WERI-Rb-1 (cell line): ENCODE measurements at regions not wholly inside any gene's neighbourhood (a gene's known extent, or its start where the extent isn't known, plus 50 kb on each side); places are given as distances from the start of the nearest gene placed in this dataset.

Experiments
- DNase-seq: peaks from one replicate; pipeline ENCODE4 v3.0.0-alpha.2; 2020
- H3K27ac ChIP-seq: fragments of 250-450 bp; sonication (Bioruptor Pico); 2 replicates; pipeline ENCODE4 v1.5.1; 2020; ENCODE audit warnings: mild to moderate bottlenecking, moderate library complexity
- H3K27me3 ChIP-seq: fragments of 250-450 bp; sonication (Bioruptor Pico); 2 replicates; pipeline ENCODE4 v1.5.1; 2021; ENCODE audit warnings: mild to moderate bottlenecking, low read depth, moderate library complexity; ENCODE audit not compliant: insufficient read depth, severe bottlenecking
- H3K36me3 ChIP-seq: fragments of 250-450 bp; sonication (Bioruptor Pico); 2 replicates; pipeline ENCODE4 v1.5.1; 2020; ENCODE audit warnings: mild to moderate bottlenecking, moderate library complexity
- H3K4me3 ChIP-seq: 2 replicates; pipeline ENCODE4 v1.5.1; 2011; ENCODE audit warnings: low read depth, mild to moderate bottlenecking, control low read depth, low read length
- H3K9me3 ChIP-seq: fragments of 250-450 bp; sonication (Bioruptor Pico); 2 replicates; pipeline ENCODE4 v1.5.1; 2021; ENCODE audit warnings: mild to moderate bottlenecking, moderate library complexity; ENCODE audit not compliant: severe bottlenecking
- CTCF ChIP-seq: IDR thresholded peaks from 2 replicates; pipeline ENCODE4 v1.5.1; 2011; ENCODE audit warnings: low read depth, mild to moderate bottlenecking, control low read depth, inconsistent platforms, low read length

GRCh38 chr11:33598426-33599069 lies 102.1 kb downstream of the C11orf91 start:
- Histone ChIP-seq H3K36me3 (no peaks in the 10 kb centered on the region), H3K4me3 (no peak overlapping the region), H3K27me3 (no peaks in the 10 kb centered on the region), H3K9me3 (peaks cover 4% of the 10 kb centered on the region), H3K27ac (no peak overlapping the region)
- no peak for TF ChIP-seq CTCF
- DNase-seq: no peak

DNA sequence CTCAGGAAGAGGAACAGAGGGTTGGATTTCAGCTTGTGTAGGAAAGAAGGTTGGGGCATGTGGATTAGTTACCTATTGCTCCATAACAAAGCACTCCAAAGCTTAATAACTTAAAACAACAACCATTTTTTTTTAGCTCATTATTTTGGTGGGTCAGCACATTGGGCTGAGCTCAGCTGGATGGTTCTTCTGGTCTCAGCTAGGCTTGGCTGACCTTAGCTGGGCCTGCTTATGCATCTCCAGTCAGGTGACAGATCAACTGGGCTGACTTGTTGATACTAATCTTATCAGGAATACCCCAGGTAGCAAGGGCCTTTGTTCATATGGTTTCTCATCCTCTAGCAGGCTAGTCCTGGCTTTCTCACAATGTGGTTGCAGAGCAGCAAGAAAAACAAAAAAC lies 106.4 kb downstream of the C11orf91 start:
- Histone ChIP-seq H3K36me3 (no peaks in the 10 kb centered on the region), H3K4me3 (no peak overlapping the region), H3K27me3 (no peaks in the 10 kb centered on the region), H3K9me3 (peaks cover 4% of the 10 kb centered on the region), H3K27ac (no peak overlapping the region)
- DNase-seq: no peak
- no peak for TF ChIP-seq CTCF

GRCh38 chr11:33590441-33590840 lies 110.2 kb downstream of the C11orf91 start:
- no peak for TF ChIP-seq CTCF
- H3K4me3 ChIP-seq: no peak overlapping the region
- peaks cover 4% of the 10 kb centered on the region for H3K9me3 ChIP-seq
- no peak overlapping the region for H3K27ac ChIP-seq
- DNase-seq: no peak
- no peaks in the 10 kb centered on the region for H3K27me3 ChIP-seq
- no peaks in the 10 kb centered on the region for H3K36me3 ChIP-seq

- Histone ChIP-seq H3K27ac (no peak overlapping the region), H3K4me3 (no peak overlapping the region), H3K27me3 (no peaks in the 10 kb centered on the region), H3K9me3 (no peaks in the 10 kb centered on the region), H3K36me3 (no peaks in the 10 kb centered on the region)
- no peak for DNase-seq
- TF ChIP-seq CTCF: no peak
Observed at GRCh38 chr11:33588056-33588455, 112.6 kb downstream of the C11orf91 start.

- Histone ChIP-seq H3K27ac (no peak overlapping the region), H3K27me3 (no peaks in the 10 kb centered on the region)
- no peak for TF ChIP-seq CTCF
Observed at GRCh38 chr11:33585586-33586209, 114.9 kb downstream of the C11orf91 start.

More at GRCh38 chr11:33585586-33586209, 114.9 kb downstream of the C11orf91 start:
- DNase-seq: no peak
- no peak overlapping the region for H3K4me3 ChIP-seq
- H3K9me3 ChIP-seq: no peaks in the 10 kb centered on the region
- H3K36me3 ChIP-seq: no peaks in the 10 kb centered on the region
